Endothelial cell of umbilical vein (primary cell): ENCODE measurements at regions not wholly inside any gene's neighbourhood (a gene's known extent, or its start where the extent isn't known, plus 50 kb on each side); places are given as distances from the start of the nearest gene placed in this dataset.

Experiments
- BruUV-seq: library from RNA; stranded (reverse); fragments of 400-500 nt; replicated peaks from 2 replicates; lab custom pipeline; 2021; lab: Mats Ljungman, UMichigan
- CTCF ChIA-PET: fragments of 300-600, 350-600 bp; sonication (Branson Sonifier 250); formaldehyde crosslinking; loops from one replicate; lab custom pipeline; 2021; ENCODE audit warnings: antibody characterized with exemption, inconsistent platforms; lab: Charles Lee
- POLR2A ChIA-PET: fragments of 300-600, 350-600 bp; sonication (Branson Sonifier 250); formaldehyde crosslinking; loops from one replicate; lab custom pipeline; 2021; ENCODE audit warnings: antibody characterized with exemption, inconsistent platforms; lab: Charles Lee
- DNase-seq: peaks from one replicate; pipeline ENCODE4 v3.0.0-alpha.2; 2011; ENCODE audit warnings: low read depth, low spot score
- FAIRE-seq: peaks from 2 replicates; lab custom pipeline; 2011; peaks lifted over from hg19 to GRCh38; lab: Jason Lieb, UNC
- H2AFZ ChIP-seq: 2 replicates; pipeline ENCODE4 v1.6.0; 2012; ENCODE audit warnings: low read depth, low read length, control low read depth, inconsistent platforms
- H3K27ac ChIP-seq: 2 replicates; pipeline ENCODE4 v1.5.1; 2011; ENCODE audit warnings: low read depth, mild to moderate bottlenecking, control low read depth, low read length, moderate library complexity; ENCODE audit not compliant: insufficient read depth
- H3K27me3 ChIP-seq, 2 experiments: 2 replicates each; pipeline versions ENCODE4 v1.6.0 to v1.6.1; 2011; ENCODE audit warnings: low read length in 2 of 2, mixed read lengths in 1 of 2; ENCODE audit not compliant: control insufficient read depth in 2 of 2, insufficient read depth in 2 of 2
- H3K36me3 ChIP-seq, 2 experiments: 2 replicates in 1 of 2; 3 replicates in 1 of 2; pipeline ENCODE4 v1.5.1; 2011; ENCODE audit warnings: low read length in 2 of 2, mild to moderate bottlenecking in 1 of 2, moderate library complexity in 1 of 2; ENCODE audit not compliant: control insufficient read depth in 2 of 2, insufficient read depth in 2 of 2; ENCODE audit errors: extremely low read depth in 1 of 2
- H3K4me1 ChIP-seq: 3 replicates; pipeline ENCODE4 v1.5.1; 2011; ENCODE audit warnings: mild to moderate bottlenecking, low read length; ENCODE audit not compliant: control insufficient read depth, insufficient read depth; ENCODE audit errors: extremely low read depth
- H3K4me2 ChIP-seq: 2 replicates; pipeline ENCODE4 v1.6.1; 2011; ENCODE audit warnings: low read length, control low read depth, mixed read lengths; ENCODE audit not compliant: insufficient read depth
- H3K4me3 ChIP-seq, 3 experiments: fragments of 200-600 bp in 1 of 3; sonication (generic), shearing (Covaris generic) in 1 of 3; replicated peaks in 1 of 3; 2 replicates each; pipeline ENCODE4 v1.5.1; 2011 to 2016; ENCODE audit warnings: control low read depth in 3 of 3, low read length in 3 of 3, mild to moderate bottlenecking in 2 of 3, inconsistent platforms in 1 of 3, low read depth in 1 of 3, moderate library complexity in 1 of 3; ENCODE audit not compliant: insufficient read depth in 1 of 3
- H3K79me2 ChIP-seq: 2 replicates; pipeline ENCODE4 v1.6.0; 2012; ENCODE audit warnings: low read length, inconsistent platforms; ENCODE audit not compliant: control insufficient read depth, insufficient read depth
- H3K9ac ChIP-seq: replicated peaks from 2 replicates; pipeline ENCODE3; 2011; ENCODE audit warnings: low read length, control low read depth; ENCODE audit not compliant: insufficient read depth; ENCODE audit errors: extremely low read depth
- H3K9me1 ChIP-seq: replicated peaks from 3 replicates; pipeline ENCODE4 v1.6.0; 2011; ENCODE audit warnings: mild to moderate bottlenecking, low read length; ENCODE audit not compliant: control insufficient read depth, insufficient read depth; ENCODE audit errors: extremely low read depth
- H3K9me3 ChIP-seq: replicated peaks from 2 replicates; pipeline ENCODE4 v1.5.1; 2012; ENCODE audit warnings: low read length, inconsistent platforms; ENCODE audit not compliant: control insufficient read depth, insufficient read depth
- H4K20me1 ChIP-seq: replicated peaks from 2 replicates; pipeline ENCODE3; 2011; ENCODE audit warnings: mild to moderate bottlenecking, low read length; ENCODE audit not compliant: control insufficient read depth, insufficient read depth; ENCODE audit errors: extremely low read depth
- CTCF ChIP-seq, 2 donors: IDR thresholded peaks; 1 replicate in 1 of 2; 2 replicates in 1 of 2; pipeline ENCODE4 v1.5.1; 2011; ENCODE audit warnings: low read length in 2 of 2, mild to moderate bottlenecking in 2 of 2, moderate library complexity in 2 of 2, control low read depth in 1 of 2, inconsistent platforms in 1 of 2, low read depth in 1 of 2; ENCODE audit not compliant: insufficient read depth in 1 of 2; ENCODE audit errors: extremely low read depth in 1 of 2
- EZH2 ChIP-seq: IDR thresholded peaks from 2 replicates; pipeline ENCODE4 v1.6.1; 2012; ENCODE audit warnings: borderline replicate concordance, low read depth, mild to moderate bottlenecking, moderate library complexity, low read length, inconsistent platforms; ENCODE audit not compliant: severe bottlenecking
- FOS ChIP-seq: IDR thresholded peaks from 2 replicates; pipeline ENCODE4 v1.6.1; 2011; ENCODE audit warnings: mild to moderate bottlenecking, low read length, moderate library complexity, borderline replicate concordance; ENCODE audit not compliant: insufficient read depth
- GATA2 ChIP-seq: IDR thresholded peaks from 2 replicates; pipeline ENCODE4 v1.7.0; 2011; ENCODE audit warnings: low read depth, mild to moderate bottlenecking, moderate library complexity, mixed read lengths, low read length; ENCODE audit not compliant: insufficient read length, insufficient read depth
- JUN ChIP-seq: IDR thresholded peaks from 2 replicates; pipeline ENCODE4 v1.6.1; 2011; ENCODE audit warnings: borderline replicate concordance, low read depth; ENCODE audit not compliant: insufficient read length, insufficient read depth
- MAX ChIP-seq: IDR thresholded peaks from 2 replicates; pipeline ENCODE4 v1.6.1; 2011; ENCODE audit not compliant: insufficient read depth, insufficient read length
- MYC ChIP-seq: IDR thresholded peaks from one replicate; pipeline ENCODE4 v1.6.1; 2011; ENCODE audit warnings: mild to moderate bottlenecking, low read depth, low read length
- POLR2A ChIP-seq: IDR thresholded peaks from 2 replicates; pipeline ENCODE4 v1.6.1; 2012; ENCODE audit warnings: low read depth, mild to moderate bottlenecking, control low read depth, low read length
- POLR2AphosphoS5 ChIP-seq: IDR thresholded peaks from 2 replicates; pipeline ENCODE4 v1.6.1; 2012; ENCODE audit warnings: low read depth, mild to moderate bottlenecking, control low read depth, low read length, moderate library complexity; ENCODE audit not compliant: insufficient read depth
- dilution Hi-C: fragments of 300-500 bp; cut with MboI; formaldehyde crosslinking; loops from one replicate; pipeline ENCODE4 v1.15.0; 2019; ENCODE audit warnings: low sequenced_read_pairs; ENCODE audit not compliant: extremely low pct_ligation_motif_present
- intact Hi-C: fragments of 100-400 bp; cut with micrococcal nuclease; formaldehyde crosslinking; loops from one replicate; pipeline ENCODE4 v1.10.0; 2022

- TF ChIP-seq FOS: no peak
- no peak for TF ChIP-seq MYC
- TF ChIP-seq EZH2: no peak
- no peak for TF ChIP-seq MAX
- TF ChIP-seq POLR2AphosphoS5: no peak
- TF ChIP-seq GATA2: no peak
- TF ChIP-seq JUN: no peak
- TF ChIP-seq CTCF (IDR thresholded peaks at IDR 0.05; ENCODE audit: extremely low read depth in 1 of 2, insufficient read depth in 1 of 2, low read depth in 1 of 2, low read length in 2 of 2): no peak
- no peak for TF ChIP-seq POLR2A
Measured at GRCh38 chr7:67478066-67478465, 481.4 kb downstream of the TYW1 start.

More at GRCh38 chr7:67478066-67478465, 481.4 kb downstream of the TYW1 start:
- no peaks in the 10 kb centered on the region for H3K27me3 ChIP-seq
- H3K27ac ChIP-seq: no peak overlapping the region
- H3K4me1 ChIP-seq: no peaks in the 10 kb centered on the region
- no peak for DNase-seq
- H3K4me2 ChIP-seq: no peak overlapping the region
- ChIA-PET CTCF (no interaction called here), POLR2A (no interaction called here)
- H4K20me1 ChIP-seq: no peaks in the 10 kb centered on the region
- dilution Hi-C loops (no loop called here), intact Hi-C loops (no loop called here)
- no TSS peak for BruUV-seq
- H3K36me3 ChIP-seq: no peaks in the 10 kb centered on the region
- H3K4me3 ChIP-seq: no peak overlapping the region
- peaks cover 3% of the 10 kb centered on the region for H3K9me3 ChIP-seq
- H3K79me2 ChIP-seq: no peaks in the 10 kb centered on the region
- H2AFZ ChIP-seq: no peak overlapping the region
- H3K9me1 ChIP-seq: no peaks in the 10 kb centered on the region
- no peak for FAIRE-seq
- H3K9ac ChIP-seq: no peak overlapping the region
